ENCODE measurements at regions not wholly inside any gene's neighbourhood (a gene's known extent, or its start where the extent isn't known, plus 50 kb on each side); places are given as distances from the start of the nearest gene placed in this dataset.

DNA sequence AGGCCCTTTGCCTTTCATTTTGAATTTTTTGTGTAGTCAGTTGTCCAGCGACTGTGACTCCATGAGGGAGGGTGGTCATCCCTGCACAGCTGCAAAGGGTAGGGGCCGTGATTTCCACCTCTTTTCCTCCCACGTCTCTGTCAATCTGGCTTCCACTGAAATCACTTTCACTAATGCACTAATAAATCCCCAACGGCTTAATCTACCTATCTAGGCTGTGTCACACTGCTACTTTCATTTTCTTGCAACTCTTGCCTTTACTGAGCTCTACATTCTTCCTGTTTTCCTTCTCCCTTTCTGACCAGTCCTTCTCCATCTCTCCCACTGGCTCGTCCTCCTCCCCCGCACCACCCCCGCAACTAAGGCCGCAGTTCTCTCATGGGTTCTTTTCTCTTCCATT lies 212.3 kb upstream of the FOXN3 start:
- no peak for DNase-seq (ENCODE audit: low spot score)

DNA sequence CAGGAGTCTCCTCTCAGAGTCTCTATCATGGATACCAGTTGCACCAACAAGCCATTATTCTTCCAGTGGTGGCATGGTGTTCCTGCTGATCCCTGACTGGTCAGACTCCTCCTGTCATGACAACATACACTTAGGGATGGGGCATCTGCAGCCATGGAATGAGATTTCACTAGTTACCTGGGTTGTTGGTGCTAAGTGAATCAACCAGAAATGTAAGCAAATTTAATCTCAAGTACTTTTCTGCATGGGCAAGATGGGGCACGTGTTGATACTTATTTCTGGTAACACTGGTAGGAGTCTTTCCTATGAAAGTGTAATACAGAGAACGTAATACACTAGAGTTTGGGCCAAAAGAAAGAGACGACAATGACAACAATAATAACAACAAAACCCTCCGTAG lies 211.5 kb upstream of the FOXN3 start:
- no peak for DNase-seq (ENCODE audit: low spot score)

DNA sequence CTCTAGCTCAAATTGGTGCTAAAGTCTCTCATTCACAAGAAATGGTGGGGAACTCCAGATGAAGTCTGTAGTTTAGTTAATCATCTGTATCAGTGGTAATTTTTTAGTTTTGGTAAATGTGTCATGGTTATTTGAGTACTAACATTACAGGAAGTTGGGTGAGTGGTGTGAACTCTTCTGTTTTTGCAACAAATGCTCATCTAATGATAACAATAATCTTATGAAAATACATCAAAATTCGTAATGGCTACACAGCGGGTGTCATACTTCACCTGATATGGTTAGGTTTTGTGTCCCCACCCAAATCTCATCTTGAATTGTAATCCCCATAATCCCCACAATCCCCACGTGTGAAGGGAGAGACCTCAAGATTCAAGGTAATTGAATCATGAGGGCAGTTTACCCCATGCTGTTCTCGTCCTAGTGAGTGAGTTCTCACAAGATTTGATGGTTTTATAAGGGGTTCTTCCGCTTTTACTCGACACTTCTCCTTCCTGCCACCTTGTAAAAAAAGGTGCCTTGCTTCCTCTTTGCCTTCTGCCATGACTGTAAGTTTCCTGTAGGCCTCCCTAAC lies 209.3 kb upstream of the FOXN3 start:
- DNase-seq (ENCODE audit: low spot score) = no peak

DNA sequence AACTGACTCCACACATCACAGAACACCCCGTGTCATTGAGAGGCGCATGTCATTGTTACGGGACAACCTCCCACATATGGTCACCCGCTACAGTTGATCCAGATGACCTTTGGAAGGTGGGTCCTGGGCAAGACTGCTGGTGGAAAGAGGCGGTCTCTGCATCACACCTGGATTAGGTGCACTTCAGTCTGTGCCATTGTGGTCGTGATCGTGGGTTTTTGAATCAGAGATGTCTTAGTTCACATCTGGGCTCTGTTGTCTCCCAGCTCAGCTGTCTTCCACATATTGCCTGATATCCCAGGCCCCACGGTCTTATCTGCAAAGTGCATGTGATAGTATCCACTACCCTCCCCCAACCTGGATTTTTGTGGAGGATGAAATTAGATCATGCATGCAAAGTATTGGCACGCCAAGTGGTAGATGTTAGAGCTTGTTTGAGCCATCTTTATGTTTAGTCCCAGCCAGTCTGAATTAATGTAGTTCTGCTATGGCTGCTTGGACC lies 208.7 kb upstream of the FOXN3 start:
- no peak for DNase-seq (ENCODE audit: low spot score)

DNA sequence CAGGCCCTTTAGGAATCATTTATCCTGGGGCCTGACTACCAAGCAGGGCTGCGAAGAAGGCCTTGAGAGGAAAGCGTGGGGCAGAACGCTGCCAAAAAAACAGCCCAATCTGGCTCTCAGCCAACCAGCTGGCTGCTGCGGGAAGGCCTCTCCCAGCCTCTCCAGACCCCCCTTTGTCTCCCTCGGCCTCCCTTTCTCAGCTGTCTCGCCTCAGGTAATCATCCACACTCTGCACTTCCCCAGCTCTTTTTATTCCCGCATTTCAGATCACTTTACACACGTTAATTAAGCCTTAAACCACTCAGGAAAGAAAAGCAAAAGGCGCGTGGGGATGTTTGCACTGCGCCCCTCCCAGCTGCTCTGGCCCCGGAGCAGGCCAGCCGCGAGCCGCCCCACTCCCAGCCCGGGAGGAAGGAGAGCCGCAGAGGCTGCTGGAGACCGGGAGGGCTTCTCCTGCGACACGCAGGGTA lies 208.2 kb upstream of the FOXN3 start:
- DNase-seq (ENCODE audit: low spot score) = no peak

DNA sequence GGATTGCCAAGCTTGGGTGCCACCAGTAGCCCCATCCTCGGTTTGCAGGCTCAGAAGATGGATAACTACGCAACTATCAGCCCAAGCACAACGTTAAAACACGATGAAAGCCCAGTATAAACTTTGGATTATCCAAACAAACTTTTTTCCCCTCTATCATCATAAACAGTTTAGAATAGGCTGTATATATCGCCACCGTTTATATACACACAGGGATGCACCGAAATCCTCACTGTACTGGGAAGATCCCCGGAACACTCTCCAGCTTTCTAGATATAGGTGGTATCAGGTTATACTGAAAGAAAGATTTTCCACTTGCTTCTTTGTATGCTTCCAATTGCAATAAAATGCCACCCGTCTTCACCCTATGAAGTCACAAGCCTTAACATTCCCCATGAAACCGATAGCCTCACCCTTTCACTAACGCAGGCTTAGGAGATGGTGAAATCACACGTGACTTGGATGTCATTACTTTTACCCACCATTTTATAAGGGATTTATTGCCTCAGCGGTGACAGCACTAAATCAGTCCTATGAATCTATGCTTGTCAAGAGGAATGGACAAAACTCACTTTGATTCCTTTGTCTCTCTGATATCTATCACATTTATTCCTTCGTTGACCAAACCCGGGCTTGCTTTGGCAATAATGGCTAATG lies 207.6 kb upstream of the FOXN3 start:
- DNase-seq (ENCODE audit: low spot score) = no peak

DNA sequence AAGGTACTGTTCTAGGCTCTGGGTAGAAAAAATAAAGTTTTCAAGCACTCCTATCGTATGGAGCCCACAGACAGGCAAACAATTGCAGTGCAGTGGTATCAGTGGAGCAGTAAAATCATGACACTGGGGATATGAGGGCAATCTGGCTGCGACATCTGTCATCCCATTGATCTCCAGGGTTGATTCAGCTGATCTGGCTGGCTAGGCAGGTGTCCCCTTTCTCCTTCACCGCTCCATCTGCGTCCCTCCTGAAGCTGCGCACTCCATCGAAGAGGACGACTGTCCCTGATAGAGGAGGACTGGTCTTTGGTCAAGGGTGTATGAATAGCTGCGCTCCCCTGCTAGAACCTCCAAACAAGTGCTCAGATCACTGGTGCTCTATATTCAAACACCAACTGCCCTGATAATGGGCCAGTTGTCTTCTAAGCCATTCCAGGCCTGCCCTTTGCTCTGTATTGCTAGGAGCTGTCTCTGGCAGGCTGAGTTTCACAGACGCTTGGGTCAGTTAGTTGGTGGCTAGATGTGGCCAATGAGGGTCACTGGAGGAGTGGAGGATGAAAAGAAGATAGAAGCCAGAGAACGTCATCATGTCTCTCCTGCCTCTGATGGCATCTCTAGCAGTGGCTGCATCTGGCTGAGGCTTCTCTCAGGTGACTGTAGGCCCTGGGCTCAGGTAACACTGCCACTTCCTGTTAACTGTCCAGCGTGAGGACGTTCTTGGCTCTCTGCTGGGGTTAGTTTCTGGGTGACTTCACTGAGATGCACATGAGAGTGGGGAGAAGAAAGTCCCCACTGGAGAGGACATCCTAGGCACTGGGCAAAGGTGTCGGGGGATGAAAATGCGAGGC lies 205.0 kb upstream of the FOXN3 start:
- no peak for DNase-seq (ENCODE audit: low spot score)

DNA sequence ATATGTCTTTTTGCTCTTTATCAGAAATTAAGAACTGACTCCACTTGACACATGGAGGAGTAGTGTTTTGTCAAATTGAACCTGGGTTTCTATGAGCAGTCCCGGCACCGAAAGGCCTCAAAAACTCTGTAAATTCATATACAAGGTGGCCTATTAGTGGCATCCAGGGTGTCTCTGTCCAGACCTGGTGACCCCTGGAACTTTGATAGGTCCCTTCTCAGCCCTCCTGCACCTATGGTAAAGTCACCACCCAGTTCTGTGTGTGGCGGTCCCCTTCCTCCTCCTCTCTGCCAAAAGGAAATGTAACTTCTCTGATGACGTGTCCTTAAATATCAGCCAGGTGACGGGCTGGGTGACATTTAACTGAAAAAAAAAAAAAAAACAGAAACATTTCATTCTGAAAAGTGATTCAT lies 204.0 kb upstream of the FOXN3 start:
- no peak for DNase-seq (ENCODE audit: low spot score)

DNA sequence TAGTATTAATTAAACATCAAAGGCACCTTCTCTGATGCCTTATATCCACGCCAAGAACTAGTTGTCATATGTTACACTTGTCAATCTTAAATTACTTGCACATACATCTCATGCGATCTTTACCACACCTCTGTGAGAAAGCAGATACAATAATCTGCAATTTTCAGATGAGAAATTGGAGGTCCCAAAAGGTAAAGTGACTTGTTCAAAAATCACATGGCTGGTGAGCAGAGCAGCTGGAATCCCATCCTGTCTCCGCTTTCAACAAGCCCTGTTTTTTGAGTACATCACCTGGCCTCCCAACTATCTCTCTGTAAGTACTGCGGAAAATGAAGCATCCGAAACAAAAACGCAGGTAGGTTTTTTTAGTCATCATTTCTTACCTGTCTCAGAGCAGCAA lies 203.4 kb upstream of the FOXN3 start:
- DNase-seq (ENCODE audit: low spot score) = no peak

DNA sequence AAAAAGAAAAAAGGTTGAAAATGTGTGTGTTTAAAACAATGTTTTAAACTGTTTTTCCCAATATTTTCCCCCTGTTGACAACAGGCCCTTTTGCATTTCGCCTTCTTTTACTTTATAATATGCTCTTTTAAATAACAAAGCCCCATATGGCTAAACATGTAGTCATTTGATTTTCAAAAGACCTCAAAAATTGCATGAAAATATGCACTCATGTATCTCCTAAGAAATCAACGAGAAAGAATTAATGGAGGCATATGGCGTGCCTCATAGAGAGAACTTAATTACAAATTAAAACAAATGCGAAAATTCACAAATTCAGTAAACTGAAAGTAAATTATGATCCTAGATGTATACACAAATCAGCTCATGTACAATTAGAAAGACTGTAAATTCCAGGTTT lies 202.6 kb upstream of the FOXN3 start:
- no peak for DNase-seq (ENCODE audit: low spot score)

DNA sequence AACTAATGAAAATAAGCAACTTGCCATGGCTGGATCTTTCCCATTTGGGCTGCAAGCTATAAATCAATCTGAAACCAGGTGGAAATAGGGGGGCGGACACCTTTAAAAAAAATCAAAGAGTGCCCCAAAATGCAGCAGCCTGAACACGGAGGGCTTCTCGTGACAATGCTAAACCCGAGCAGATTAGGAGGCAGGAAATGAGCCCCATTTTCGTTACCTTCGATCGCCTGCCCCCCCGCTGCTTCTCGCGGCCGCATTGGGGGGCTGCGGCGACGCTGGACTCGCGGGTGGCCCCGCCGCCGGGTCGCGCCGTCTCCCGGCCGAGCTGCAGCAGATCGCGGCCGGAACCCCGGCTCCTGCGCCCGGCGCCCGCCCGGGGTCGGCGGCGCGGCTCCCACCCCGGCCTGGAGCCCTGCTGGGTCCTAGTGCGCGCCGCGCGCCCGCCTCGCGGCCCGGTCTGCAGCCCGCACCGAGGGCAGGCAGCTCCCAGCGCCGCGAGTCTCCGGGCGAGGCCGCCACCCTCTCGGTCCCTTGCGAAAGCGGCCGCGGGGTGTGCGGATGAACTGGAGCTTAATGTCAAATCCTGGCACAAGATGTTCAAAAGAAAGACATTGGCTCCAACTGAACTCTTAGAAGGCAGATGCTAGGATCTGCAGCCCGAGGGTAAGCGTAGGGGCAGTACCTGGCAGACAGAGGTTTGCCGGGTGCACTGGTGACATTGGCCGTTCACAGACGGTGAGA lies 201.9 kb upstream of the FOXN3 start:
- peak; percentile 50 for DNase-seq (ENCODE audit: low spot score)

DNA sequence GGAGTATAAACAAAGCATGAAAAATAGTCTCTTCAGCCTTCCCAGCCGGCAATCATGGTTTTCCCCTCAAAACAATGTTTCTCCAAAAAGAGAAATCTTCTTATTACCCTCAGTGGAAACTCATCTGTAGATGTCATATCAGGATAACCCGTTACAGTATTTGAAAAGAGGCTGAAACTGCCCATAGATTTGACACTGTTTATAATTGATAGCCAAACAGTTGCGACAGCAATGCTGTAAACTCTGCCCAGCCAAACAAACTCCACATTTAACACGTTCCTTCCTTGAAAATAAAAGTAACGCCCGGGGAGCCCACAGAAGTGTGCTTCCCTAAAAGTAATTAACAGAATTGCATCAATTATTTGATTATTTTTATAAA lies 201.3 kb upstream of the FOXN3 start:
- DNase-seq (ENCODE audit: low spot score) = no peak

DNA sequence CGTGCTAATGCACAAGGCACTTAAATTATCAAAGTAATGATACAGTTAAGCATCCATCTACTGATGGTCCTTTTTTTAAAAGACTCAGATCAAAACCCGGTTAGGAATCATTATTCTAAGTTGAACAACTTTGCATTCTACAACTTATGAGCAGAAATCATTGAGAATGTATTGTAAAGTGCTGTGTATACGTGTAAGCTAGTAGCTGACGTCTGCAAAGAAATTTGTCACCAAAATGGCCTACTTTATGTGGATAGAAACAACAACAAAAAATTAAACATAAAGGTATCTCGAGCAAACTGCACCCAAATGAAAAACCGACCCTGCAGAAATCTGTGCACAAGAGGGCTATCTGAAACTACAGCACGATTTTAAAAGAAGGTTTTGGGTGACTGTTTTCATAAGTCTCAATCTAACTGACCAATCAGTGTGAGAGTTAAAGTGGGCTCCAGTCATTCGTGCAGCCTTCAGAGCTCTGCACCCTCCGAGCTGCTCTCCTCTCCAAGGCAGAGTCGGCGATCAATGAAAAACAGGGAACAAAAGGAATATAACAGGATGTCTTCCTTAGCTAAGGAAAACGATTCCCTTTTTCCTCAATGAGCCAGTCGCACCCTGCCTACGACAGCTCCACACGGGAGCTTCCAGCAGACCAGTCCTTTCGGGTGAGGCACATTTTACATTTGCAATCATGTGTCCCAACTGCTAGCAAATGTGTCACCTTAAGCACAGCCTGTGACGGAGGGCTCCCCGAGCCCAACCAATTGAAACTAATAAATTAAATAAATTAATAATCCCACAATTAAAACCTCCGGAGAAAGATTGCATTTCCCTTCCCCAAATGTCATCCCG lies 200.7 kb upstream of the FOXN3 start:
- DNase-seq (ENCODE audit: low spot score) = peak; percentile 20

DNA sequence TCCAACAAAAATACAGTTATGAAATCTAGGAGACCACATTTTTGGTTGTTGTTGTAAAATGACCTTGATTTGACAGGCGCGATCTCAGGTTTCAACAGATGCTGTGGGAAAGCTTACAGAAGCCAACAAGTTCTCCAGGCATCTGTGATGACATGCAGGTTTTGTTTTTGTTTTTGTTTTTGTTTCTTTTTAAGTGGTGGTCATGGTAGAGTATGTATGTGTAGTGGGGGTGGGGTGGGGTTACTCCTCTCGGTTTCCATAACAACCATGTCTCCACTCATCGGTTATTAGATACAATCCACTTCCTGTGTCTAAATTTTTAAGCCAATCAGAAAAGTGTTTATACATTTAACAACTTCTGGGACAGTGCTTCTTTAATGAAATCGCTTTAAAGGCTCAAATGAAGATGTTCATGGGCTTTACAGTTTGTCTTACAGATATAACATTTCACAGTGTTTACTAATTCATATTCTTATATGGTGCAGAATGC lies 199.9 kb upstream of the FOXN3 start:
- no peak for DNase-seq (ENCODE audit: low spot score)

DNA sequence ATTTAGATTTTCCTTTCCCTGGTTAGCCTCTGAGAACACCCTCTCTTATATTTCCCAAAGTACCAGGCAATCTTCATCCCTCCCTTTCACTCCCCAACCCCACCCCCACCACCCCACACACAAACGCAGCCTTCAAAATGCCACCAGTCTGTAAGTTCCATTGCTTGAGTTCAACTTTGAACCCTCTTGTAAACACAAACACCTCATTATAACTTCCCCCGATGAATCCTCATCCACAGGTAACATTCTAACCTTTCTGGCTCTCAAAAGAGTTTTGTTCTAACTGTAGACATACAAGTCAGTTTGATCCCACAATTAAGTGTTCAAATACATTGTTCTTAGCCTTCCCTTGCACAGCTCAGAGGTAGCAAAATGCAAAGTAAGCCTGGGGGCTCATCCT lies 199.4 kb upstream of the FOXN3 start:
- DNase-seq (ENCODE audit: low spot score) = no peak

DNA sequence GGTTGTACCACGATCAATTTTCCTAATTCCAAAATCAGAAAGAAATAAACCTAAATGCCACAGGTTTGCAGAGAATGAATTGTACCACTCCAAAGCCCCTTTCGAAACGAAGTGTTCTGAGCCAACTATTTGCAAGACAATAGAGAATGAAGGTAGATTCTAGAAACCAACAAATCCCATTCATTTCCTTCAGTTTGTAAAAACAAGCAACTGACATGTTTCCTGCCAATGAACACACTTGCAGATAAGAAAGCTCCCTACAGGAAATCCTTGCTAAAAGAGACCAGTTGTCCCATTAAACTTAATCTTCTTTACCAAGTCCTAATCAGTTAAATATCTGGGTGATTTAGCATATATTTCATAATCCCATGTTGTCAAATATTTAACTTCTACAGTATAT lies 198.4 kb upstream of the FOXN3 start:
- DNase-seq (ENCODE audit: low spot score) = no peak

DNA sequence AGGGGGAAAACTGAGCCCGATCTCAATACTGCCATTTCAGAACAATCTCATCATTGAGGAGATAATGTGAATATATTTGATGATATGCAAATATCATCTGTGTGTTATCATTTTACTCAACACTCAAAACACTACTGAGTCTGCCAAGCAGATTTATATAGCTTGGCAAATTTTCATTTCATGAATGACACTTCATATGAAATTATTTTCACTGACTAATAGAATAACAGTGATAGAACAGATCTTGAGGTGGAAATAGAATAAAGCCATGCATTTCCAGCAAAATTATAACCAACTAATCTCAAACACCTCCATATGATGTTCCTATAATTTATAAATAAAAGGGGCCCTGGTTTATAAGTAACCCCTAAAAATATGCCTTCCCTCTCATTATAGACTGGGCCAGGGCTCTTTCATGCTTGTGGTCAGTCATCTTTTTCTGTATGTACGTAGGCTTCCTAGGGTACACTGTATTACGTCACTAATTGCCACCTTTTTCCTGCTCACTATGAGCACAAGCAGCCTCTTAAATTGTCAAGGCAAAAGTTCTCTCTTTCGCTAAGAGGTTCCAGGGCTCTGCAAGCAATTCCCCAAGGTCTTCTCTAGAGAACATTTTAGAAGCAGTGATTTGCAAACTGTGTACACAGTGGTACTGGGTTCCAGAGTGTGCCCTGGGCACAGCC lies 197.1 kb upstream of the FOXN3 start:
- no peak for DNase-seq (ENCODE audit: low spot score)

DNA sequence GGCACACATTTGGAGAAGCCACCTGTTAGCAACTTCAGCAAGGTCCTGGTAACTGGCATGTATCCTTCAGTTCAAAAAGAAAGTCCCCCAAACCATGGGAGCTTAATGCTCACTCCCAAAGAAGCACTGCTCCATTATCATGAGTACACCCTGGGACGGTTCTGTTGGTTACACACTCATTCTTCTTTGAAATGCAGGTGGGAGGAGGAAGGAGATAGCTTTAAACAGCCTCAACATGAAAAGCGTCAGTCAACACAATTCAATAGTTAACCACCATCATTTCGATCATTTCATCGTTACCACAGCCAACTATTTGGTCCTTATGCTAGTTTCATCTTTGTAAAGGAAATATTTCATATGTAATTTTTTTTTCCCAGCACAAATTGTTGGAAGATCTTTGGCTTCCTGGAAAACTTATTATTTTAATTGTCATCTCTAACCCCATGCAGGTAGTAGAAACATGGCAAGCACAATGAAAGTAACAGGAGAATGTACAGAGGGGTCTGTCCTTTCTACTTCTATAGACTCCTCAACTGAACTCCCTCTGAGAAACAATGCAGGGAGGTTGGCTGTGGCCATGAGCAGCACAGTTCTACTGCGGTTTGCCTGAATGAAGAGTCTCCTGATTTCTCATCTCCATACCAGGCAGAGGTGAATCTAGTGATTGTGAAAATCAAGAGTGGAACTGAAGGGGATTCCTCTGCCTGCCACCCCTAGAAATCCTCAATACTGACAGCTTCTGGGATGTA lies 196.4 kb upstream of the FOXN3 start:
- no peak for DNase-seq (ENCODE audit: low spot score)

DNA sequence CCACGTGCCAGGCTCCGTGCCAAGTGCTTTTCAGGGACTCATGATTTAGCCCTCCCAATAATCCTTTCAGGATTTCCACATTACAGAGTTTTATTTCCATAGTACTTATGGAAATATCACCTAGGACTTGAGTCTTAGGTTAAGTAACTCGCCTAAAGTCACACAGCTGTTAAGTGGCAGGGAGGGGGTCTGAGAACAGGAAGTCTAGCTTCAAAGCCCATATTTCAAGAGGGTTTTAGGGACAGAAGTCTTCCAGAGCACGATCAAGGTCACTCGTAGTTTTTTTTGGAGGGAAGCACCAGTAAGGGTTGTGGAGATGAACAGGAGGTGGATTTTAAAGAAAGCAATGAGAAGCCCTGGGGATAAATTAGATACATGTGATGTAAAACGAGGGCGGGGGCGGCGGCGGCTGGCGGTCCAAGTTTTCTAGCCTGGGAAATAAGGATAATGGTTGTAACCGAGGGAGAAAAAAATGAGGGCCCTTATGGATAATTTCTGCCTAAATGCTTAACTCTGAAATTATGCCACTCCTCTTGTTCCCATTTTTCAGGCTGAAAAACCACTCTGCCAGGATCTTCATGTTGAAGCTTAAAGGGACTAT lies 192.6 kb upstream of the FOXN3 start:
- no peak for DNase-seq (ENCODE audit: low spot score)
